ENCODE measurements at regions not wholly inside any gene's neighbourhood (a gene's known extent, or its start where the extent isn't known, plus 50 kb on each side); places are given as distances from the start of the nearest gene placed in this dataset.

GRCh38 chr5:2212481-2212880 lies 329.8 kb upstream of the IRX4 start:
- no peak for TF ChIP-seq CTCF (IDR thresholded peaks at IDR 0.05; ENCODE audit: low read depth, low read length)
- DNase-seq (ENCODE audit: extremely low read depth, low read depth): no peak

GRCh38 chr5:2208239-2208544 lies 325.5 kb upstream of the IRX4 start:
- TF ChIP-seq CTCF (IDR thresholded peaks at IDR 0.05; ENCODE audit: low read depth, low read length): no peak
- no peak for DNase-seq (ENCODE audit: extremely low read depth, low read depth)

DNA sequence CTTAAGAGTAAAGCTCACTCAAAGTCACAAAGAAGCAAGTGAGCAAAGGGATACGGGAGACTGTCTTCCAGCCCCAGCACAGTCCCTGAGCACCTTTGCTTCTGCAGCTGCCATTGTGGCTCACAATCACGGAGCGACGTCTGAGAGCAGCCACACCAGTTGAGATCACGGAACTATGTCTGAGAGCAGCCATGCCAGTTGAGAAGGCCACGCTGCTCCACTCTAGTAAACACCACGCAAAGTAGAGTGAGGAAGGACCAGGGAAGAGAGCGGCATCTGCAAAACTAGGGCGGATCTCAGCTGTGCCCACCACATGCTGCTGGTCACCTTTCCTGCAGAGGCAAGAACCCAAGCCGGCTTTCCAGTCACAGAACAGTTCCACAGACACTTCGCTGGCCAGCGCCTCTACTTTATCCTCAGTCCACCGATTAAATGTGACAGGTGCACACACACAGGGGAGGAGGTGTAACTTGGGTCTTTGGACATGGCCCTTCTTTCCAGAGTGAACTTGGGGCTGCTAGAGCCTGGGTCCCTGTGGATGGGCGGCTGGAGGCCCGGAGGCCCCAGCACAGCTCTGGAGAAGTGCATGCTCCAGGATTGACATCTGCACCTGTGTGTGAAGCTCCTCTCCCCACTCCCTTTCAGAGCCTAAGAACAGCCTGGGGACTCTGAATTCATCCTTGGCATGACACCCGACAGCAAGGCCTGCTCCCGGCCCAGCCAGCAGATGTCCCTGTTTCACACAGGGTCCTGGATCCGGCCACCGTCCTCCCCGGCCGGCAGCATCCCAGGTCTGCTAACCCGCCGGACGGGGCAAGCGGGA lies 324.9 kb upstream of the IRX4 start:
- TF ChIP-seq CTCF (IDR thresholded peaks at IDR 0.05; ENCODE audit: low read depth, low read length): no peak
- no peak for DNase-seq (ENCODE audit: extremely low read depth, low read depth)

DNA sequence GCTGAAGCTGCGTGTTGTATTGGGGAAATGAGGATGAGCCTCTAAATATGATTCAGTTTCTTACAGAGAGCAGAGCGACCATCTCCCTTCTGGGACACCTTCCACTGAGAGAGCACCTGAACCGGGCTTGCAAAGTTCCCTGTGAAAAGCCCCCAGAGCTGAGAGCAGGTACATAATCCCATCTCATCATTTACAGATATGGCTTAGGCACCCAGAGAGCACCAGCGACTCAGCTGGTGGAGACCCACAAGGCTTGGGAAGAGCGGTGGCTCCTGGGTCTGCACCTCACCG lies 324.3 kb upstream of the IRX4 start:
- no peak for DNase-seq (ENCODE audit: extremely low read depth, low read depth)
- no peak for TF ChIP-seq CTCF (IDR thresholded peaks at IDR 0.05; ENCODE audit: low read depth, low read length)

GRCh38 chr5:2206293-2207108 lies 323.8 kb upstream of the IRX4 start:
- DNase-seq (ENCODE audit: extremely low read depth, low read depth): no peak
- TF ChIP-seq CTCF (IDR thresholded peaks at IDR 0.05; ENCODE audit: low read depth, low read length): no peak

- DNase-seq (ENCODE audit: extremely low read depth, low read depth): no peak
- no peak for TF ChIP-seq CTCF (IDR thresholded peaks at IDR 0.05; ENCODE audit: low read depth, low read length)
Observed at GRCh38 chr5:2205596-2206226, 323.0 kb upstream of the IRX4 start.

GRCh38 chr5:2205185-2205585 lies 322.5 kb upstream of the IRX4 start:
- DNase-seq (ENCODE audit: extremely low read depth, low read depth): no peak
- no peak for TF ChIP-seq CTCF (IDR thresholded peaks at IDR 0.05; ENCODE audit: low read depth, low read length)

Data from AG09319 (cell line).